ENCODE measurements at regions not wholly inside any gene's neighbourhood (a gene's known extent, or its start where the extent isn't known, plus 50 kb on each side); places are given as distances from the start of the nearest gene placed in this dataset.

GRCh38 chr11:89119426-89119825 is 53.6 kb upstream of the GRM5 start:
- Histone ChIP-seq H3K4me3 (no peak overlapping the region), H2AFZ (no peak overlapping the region), H4K20me1 (replicated peaks; ENCODE audit: insufficient read depth) (no peaks in the 10 kb centered on the region), H3K27ac (ENCODE audit: low read depth) (no peak overlapping the region), H3K79me2 (replicated peaks; ENCODE audit: insufficient read depth) (no peaks in the 10 kb centered on the region), H3K9me2 (ENCODE audit: insufficient read depth) (0 out of 2 replicates have a peak, but pooled peaks cover 4% of the 10 kb centered on the region), H3F3A (replicated peaks; ENCODE audit: low read depth) (no peaks in the 10 kb centered on the region), H3K4me1 (ENCODE audit: insufficient read depth) (peaks cover 4% of the 10 kb centered on the region; the same call in 1 of the 2 replicates), H3K27me3 (ENCODE audit: insufficient read depth) (no peaks in the 10 kb centered on the region), H3K4me2 (no peak overlapping the region), H3K36me3 (ENCODE audit: insufficient read depth) (no peaks in the 10 kb centered on the region)
- TF ChIP-seq ETS1 (IDR thresholded peaks at IDR 0.05): no peak
- TF ChIP-seq EZH2 (IDR thresholded peaks at IDR 0.05; ENCODE audit: low read depth, unreplicated experiment): no peak
- no peak for TF ChIP-seq NANOG (IDR thresholded peaks at IDR 0.05; ENCODE audit: borderline replicate concordance)
- no peak for TF ChIP-seq STAT1 (IDR thresholded peaks at IDR 0.05; ENCODE audit: unreplicated experiment)
- TF ChIP-seq, protein P1, sequence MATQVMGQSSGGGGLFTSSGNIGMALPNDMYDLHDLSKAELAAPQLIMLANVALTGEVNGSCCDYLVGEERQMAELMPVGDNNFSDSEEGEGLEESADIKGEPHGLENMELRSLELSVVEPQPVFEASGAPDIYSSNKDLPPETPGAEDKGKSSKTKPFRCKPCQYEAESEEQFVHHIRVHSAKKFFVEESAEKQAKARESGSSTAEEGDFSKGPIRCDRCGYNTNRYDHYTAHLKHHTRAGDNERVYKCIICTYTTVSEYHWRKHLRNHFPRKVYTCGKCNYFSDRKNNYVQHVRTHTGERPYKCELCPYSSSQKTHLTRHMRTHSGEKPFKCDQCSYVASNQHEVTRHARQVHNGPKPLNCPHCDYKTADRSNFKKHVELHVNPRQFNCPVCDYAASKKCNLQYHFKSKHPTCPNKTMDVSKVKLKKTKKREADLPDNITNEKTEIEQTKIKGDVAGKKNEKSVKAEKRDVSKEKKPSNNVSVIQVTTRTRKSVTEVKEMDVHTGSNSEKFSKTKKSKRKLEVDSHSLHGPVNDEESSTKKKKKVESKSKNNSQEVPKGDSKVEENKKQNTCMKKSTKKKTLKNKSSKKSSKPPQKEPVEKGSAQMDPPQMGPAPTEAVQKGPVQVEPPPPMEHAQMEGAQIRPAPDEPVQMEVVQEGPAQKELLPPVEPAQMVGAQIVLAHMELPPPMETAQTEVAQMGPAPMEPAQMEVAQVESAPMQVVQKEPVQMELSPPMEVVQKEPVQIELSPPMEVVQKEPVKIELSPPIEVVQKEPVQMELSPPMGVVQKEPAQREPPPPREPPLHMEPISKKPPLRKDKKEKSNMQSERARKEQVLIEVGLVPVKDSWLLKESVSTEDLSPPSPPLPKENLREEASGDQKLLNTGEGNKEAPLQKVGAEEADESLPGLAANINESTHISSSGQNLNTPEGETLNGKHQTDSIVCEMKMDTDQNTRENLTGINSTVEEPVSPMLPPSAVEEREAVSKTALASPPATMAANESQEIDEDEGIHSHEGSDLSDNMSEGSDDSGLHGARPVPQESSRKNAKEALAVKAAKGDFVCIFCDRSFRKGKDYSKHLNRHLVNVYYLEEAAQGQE (IDR thresholded peaks at IDR 0.05; ENCODE audit: unreplicated experiment): no peak
- no peak for TF ChIP-seq ZNF331 (CRISPR knock-in tag; IDR thresholded peaks at IDR 0.05; ENCODE audit: low read depth)
- TF ChIP-seq CREB1 (CRISPR knock-in tag; IDR thresholded peaks at IDR 0.05; ENCODE audit: low read depth): no peak
- TF ChIP-seq, protein P2, sequence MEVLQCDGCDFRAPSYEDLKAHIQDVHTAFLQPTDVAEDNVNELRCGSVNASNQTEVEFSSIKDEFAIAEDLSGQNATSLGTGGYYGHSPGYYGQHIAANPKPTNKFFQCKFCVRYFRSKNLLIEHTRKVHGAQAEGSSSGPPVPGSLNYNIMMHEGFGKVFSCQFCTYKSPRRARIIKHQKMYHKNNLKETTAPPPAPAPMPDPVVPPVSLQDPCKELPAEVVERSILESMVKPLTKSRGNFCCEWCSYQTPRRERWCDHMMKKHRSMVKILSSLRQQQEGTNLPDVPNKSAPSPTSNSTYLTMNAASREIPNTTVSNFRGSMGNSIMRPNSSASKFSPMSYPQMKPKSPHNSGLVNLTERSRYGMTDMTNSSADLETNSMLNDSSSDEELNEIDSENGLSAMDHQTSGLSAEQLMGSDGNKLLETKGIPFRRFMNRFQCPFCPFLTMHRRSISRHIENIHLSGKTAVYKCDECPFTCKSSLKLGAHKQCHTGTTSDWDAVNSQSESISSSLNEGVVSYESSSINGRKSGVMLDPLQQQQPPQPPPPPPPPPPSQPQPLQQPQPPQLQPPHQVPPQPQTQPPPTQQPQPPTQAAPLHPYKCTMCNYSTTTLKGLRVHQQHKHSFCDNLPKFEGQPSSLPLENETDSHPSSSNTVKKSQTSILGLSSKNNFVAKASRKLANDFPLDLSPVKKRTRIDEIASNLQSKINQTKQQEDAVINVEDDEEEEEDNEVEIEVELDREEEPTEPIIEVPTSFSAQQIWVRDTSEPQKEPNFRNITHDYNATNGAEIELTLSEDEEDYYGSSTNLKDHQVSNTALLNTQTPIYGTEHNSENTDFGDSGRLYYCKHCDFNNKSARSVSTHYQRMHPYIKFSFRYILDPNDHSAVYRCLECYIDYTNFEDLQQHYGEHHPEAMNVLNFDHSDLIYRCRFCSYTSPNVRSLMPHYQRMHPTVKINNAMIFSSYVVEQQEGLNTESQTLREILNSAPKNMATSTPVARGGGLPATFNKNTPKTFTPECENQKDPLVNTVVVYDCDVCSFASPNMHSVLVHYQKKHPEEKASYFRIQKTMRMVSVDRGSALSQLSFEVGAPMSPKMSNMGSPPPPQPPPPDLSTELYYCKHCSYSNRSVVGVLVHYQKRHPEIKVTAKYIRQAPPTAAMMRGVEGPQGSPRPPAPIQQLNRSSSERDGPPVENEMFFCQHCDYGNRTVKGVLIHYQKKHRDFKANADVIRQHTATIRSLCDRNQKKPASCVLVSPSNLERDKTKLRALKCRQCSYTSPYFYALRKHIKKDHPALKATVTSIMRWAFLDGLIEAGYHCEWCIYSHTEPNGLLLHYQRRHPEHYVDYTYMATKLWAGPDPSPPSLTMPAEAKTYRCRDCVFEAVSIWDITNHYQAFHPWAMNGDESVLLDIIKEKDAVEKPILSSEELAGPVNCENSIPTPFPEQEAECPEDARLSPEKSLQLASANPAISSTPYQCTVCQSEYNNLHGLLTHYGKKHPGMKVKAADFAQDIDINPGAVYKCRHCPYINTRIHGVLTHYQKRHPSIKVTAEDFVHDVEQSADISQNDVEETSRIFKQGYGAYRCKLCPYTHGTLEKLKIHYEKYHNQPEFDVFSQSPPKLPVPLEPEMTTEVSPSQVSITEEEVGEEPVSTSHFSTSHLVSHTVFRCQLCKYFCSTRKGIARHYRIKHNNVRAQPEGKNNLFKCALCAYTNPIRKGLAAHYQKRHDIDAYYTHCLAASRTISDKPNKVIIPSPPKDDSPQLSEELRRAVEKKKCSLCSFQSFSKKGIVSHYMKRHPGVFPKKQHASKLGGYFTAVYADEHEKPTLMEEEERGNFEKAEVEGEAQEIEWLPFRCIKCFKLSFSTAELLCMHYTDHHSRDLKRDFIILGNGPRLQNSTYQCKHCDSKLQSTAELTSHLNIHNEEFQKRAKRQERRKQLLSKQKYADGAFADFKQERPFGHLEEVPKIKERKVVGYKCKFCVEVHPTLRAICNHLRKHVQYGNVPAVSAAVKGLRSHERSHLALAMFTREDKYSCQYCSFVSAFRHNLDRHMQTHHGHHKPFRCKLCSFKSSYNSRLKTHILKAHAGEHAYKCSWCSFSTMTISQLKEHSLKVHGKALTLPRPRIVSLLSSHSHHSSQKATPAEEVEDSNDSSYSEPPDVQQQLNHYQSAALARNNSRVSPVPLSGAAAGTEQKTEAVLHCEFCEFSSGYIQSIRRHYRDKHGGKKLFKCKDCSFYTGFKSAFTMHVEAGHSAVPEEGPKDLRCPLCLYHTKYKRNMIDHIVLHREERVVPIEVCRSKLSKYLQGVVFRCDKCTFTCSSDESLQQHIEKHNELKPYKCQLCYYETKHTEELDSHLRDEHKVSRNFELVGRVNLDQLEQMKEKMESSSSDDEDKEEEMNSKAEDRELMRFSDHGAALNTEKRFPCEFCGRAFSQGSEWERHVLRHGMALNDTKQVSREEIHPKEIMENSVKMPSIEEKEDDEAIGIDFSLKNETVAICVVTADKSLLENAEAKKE (CRISPR knock-in tag; IDR thresholded peaks at IDR 0.05): no peak
- TF ChIP-seq JUNB (IDR thresholded peaks at IDR 0.05; ENCODE audit: unreplicated experiment): no peak
- no peak for TF ChIP-seq CTCF (conservative IDR thresholded peaks at IDR 0.05; ENCODE audit: low read depth in 2 of 2)
- no peak for TF ChIP-seq ZNF114 (CRISPR knock-in tag; IDR thresholded peaks at IDR 0.05)
- no peak for TF ChIP-seq POLR2AphosphoS5 (IDR thresholded peaks at IDR 0.05; ENCODE audit: low read depth)
- TF ChIP-seq EZH2phosphoT487 (IDR thresholded peaks at IDR 0.05; ENCODE audit: unreplicated experiment): no peak
- DNase-seq (ENCODE audit: low spot score): peak; percentile 6
- ATAC-seq: no peak
- H3K27ac Mint-ChIP-seq: no peak overlapping the region
- peaks cover 4% of the 10 kb centered on the region for H3K4me1 Mint-ChIP-seq
- peaks cover 2% of the 10 kb centered on the region for H3K27me3 Mint-ChIP-seq (ENCODE audit: insufficient read depth, low read depth, poor library complexity)
- H3K4me3 Mint-ChIP-seq: no peak overlapping the region
- peaks cover 2% of the 10 kb centered on the region; the same call in 1 of the 3 replicates for H3K36me3 Mint-ChIP-seq (ENCODE audit: low read depth)
- peaks cover 9% of the 10 kb centered on the region; the same call in 2 of the 3 replicates for H3K9me3 Mint-ChIP-seq
